Keratinocyte (primary cell): ENCODE measurements at regions not wholly inside any gene's neighbourhood (a gene's known extent, or its start where the extent isn't known, plus 50 kb on each side); places are given as distances from the start of the nearest gene placed in this dataset.

ENCODE experiments used
- CTCF ChIP-seq, 3 experiments: IDR thresholded peaks in 1 of 3; conservative IDR thresholded peaks in 1 of 3; optimal IDR thresholded peaks in 1 of 3; 2 replicates in 2 of 3; 3 replicates in 1 of 3; pipeline versions ENCODE3 to v1.5.1; 2011; ENCODE audit warnings: low read length in 3 of 3, mild to moderate bottlenecking in 3 of 3, moderate library complexity in 2 of 3, control low read depth in 1 of 3, inconsistent platforms in 1 of 3; ENCODE audit not compliant: insufficient read depth in 2 of 3; ENCODE audit errors: extremely low read depth in 1 of 3
- EZH2 ChIP-seq: IDR thresholded peaks from one replicate; pipeline ENCODE4 v1.6.1; 2012; ENCODE audit warnings: inconsistent platforms, mild to moderate bottlenecking, low read length, moderate library complexity

- TF ChIP-seq CTCF (optimal IDR thresholded peaks at IDR 0.05 in 1 of 3, IDR thresholded peaks at IDR 0.05 in 1 of 3, conservative IDR thresholded peaks at IDR 0.05 in 1 of 3; ENCODE audit: extremely low read depth in 1 of 3, insufficient read depth in 2 of 3, low read length in 3 of 3) (no peak), EZH2 (no peak)
These were observed 72.8 kb upstream of the TMEFF2 start for GRCh38 chr2:192267484-192267883.
